HG02938 (cell line): ENCODE measurements at regions not wholly inside any gene's neighbourhood (a gene's known extent, or its start where the extent isn't known, plus 50 kb on each side); places are given as distances from the start of the nearest gene placed in this dataset.

Experiments
- ATAC-seq: cut with Tn5 transposase; IDR thresholded peaks from one replicate; pipeline ENCODE4 v1.9.1; 2021; ENCODE audit warnings: mild to moderate bottlenecking, moderate library complexity; ENCODE audit not compliant: unreplicated experiment

GRCh38 chr1:94599095-94599813 lies 57.7 kb upstream of the F3 start:
- ATAC-seq, result no peak

- ATAC-seq, result no peak
These were observed 56.1 kb upstream of the F3 start for GRCh38 chr1:94597701-94598100.

- ATAC-seq, result no peak
These were observed 54.7 kb upstream of the F3 start for GRCh38 chr1:94596260-94596659.

GRCh38 chr1:94595658-94596057 lies 54.1 kb upstream of the F3 start:
- ATAC-seq, result no peak

GRCh38 chr1:94593611-94594010 lies 52.1 kb upstream of the F3 start:
- no peak for ATAC-seq

GRCh38 chr1:94592571-94592920 lies 51.0 kb upstream of the F3 start:
- ATAC-seq, result no peak

GRCh38 chr1:94591823-94592570 lies 50.4 kb upstream of the F3 start:
- ATAC-seq, result no peak
